T47D (cell line): ENCODE measurements at regions not wholly inside any gene's neighbourhood (a gene's known extent, or its start where the extent isn't known, plus 50 kb on each side); places are given as distances from the start of the nearest gene placed in this dataset.
A peak's percentile ranks its signal among the peaks of the same experiment; 100 is the strongest.

Experiments
- DNase-seq, 2 experiments: peaks; one replicate each; pipeline versions ENCODE4 v3.0.0 to v3.0.0-alpha.2; 2011 to 2012; ENCODE audit warnings: low read depth in 1 of 2, low spot score in 1 of 2
- JUND ChIP-seq: IDR thresholded peaks from 2 replicates; pipeline ENCODE4 v1.6.1; 2012; ENCODE audit warnings: low read depth
- in situ Hi-C: cut with HindIII; loops from 2 replicates; pipeline ENCODE4 v1.10.0; 2016; ENCODE audit warnings: low sequenced_read_pairs, low pct_unique_long_range_greater_than_20kb

- no peak for DNase-seq
- no peak for TF ChIP-seq JUND
- in situ Hi-C loops: no loop called here
Observed at GRCh38 chr6:99092461-99092860, 144.7 kb upstream of the FBXL4 start.

DNA sequence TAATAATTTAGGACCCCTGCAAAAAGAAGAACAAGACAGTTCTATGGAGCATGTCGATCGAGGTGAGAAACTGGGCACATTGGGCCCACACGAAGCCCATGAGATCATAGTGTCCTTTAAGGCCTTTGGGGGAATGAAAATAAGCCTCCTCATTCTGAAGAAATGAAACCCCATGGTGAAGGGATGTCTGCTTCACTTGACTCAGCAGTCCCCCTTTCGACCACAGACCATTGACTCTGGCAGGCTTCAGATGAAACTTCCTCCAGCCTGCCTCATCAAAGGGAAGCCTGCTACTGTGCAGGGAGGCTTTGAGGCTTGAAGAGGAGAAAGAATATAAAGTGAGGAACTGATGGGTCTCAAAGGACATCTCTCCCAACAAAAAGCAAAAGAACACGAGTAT is 144.2 kb upstream of the FBXL4 start:
- no peak for DNase-seq
- TF ChIP-seq JUND: no peak
- in situ Hi-C loops: no loop called here

GRCh38 chr6:99080191-99080590 is 132.4 kb upstream of the FBXL4 start:
- TF ChIP-seq JUND: no peak
- in situ Hi-C loops: no loop called here
- DNase-seq: peak in 1 of 2 experiments; percentile 13

GRCh38 chr6:99079058-99079457 is 131.3 kb upstream of the FBXL4 start:
- no peak for DNase-seq
- in situ Hi-C loops: no loop called here
- no peak for TF ChIP-seq JUND

GRCh38 chr6:99073223-99073622 is 125.5 kb upstream of the FBXL4 start:
- TF ChIP-seq JUND: no peak
- in situ Hi-C loops: no loop called here
- DNase-seq: no peak

GRCh38 chr6:99066044-99066443 is 118.3 kb upstream of the FBXL4 start:
- in situ Hi-C loops: no loop called here
- no peak for DNase-seq
- TF ChIP-seq JUND: no peak

- in situ Hi-C loops: no loop called here
- no peak for DNase-seq
- no peak for TF ChIP-seq JUND
Observed at GRCh38 chr6:99064834-99065233, 117.1 kb upstream of the FBXL4 start.

- DNase-seq: no peak
- in situ Hi-C loops: no loop called here
- TF ChIP-seq JUND: no peak
Observed at GRCh38 chr6:99036672-99037071, 88.9 kb upstream of the FBXL4 start.

DNA sequence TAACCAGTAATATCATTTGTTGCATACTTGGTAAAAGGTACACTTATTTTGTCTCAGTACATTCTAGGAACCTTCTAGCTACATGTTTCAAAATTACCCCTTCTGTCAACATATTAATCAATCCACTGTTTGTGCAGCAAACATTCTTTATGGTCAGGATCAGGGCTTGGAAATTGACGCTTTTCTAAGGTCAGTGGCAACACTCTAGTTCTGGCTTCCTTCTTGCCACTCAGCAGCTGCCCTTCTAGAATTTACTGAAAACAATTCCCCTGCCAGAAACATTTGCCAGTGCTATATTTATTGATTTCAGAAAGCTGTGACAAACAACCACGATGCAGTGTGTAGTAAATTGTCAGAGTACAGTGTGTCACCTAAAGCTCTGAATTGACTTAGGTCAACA is 84.7 kb upstream of the FBXL4 start:
- in situ Hi-C loops: no loop called here
- DNase-seq: no peak

GRCh38 chr6:99031957-99032356 is 84.2 kb upstream of the FBXL4 start:
- no peak for TF ChIP-seq JUND
- DNase-seq: no peak
- in situ Hi-C loops: no loop called here

More for the DNA sequence above, 84.7 kb upstream of the FBXL4 start:
- no peak for TF ChIP-seq JUND

DNA sequence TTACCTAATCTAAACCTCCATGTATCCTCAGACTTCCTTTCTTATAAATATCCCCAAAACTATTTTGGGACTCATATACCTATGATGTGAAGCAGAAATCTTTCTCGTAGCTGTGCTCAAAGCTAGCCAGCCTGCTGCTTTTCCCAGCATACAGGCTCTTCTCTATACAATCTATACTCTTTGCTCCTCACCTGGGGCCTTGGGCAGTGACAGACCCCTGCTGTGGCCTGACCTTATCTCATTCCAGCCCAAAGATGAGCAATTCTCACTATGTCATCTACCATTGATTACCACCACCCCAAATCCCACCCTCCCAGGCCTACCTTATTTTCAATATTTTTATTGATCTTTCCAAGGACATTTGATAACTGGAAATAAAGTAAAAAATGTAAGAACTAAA is 83.2 kb upstream of the FBXL4 start:
- in situ Hi-C loops: no loop called here
- TF ChIP-seq JUND: no peak
- no peak for DNase-seq

DNA sequence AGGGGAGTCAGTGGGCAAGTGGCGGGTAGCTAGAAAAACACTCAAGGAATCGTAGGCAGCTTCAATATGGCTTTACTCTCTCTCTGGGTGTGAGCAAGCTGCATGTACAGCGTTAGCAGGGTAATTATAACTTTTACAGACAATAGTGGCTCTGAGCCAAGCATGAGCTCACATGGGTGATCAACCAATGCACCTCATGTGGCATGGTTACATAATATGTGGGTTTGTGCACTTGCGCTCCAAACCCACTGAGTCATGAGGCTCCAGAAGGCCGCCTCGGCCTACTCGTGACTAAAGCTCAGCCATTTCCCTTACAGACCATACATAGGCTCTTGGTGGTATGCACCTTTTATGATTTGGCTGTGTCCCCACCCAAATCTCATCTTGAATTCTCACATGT is 78.4 kb upstream of the FBXL4 start:
- DNase-seq: peak in 1 of 2 experiments; percentile 35
- in situ Hi-C loops: no loop called here
- no peak for TF ChIP-seq JUND

DNA sequence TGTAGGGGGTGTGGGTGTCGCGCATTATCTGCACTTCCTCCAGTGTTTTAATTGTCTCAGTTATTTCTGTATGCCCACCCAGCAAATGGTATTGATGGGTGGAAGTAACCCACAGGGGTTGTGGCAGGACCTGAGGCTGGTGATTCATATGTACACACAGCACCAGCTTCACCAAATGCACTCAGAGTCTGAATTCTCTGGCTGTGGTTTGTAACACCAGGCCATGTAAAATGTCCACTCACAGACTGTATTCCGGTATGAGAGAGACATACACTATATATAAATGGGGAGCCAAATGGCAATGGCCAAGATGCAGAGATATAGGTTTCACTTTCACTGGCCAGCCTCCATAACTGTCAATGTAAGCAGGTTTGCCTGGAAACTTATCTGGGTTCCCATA is 76.3 kb upstream of the FBXL4 start:
- DNase-seq: no peak
- in situ Hi-C loops: no loop called here
- no peak for TF ChIP-seq JUND

- no peak for TF ChIP-seq JUND
- no peak for DNase-seq
- in situ Hi-C loops: no loop called here
Observed at GRCh38 chr6:99022039-99022609, 74.4 kb upstream of the FBXL4 start.

DNA sequence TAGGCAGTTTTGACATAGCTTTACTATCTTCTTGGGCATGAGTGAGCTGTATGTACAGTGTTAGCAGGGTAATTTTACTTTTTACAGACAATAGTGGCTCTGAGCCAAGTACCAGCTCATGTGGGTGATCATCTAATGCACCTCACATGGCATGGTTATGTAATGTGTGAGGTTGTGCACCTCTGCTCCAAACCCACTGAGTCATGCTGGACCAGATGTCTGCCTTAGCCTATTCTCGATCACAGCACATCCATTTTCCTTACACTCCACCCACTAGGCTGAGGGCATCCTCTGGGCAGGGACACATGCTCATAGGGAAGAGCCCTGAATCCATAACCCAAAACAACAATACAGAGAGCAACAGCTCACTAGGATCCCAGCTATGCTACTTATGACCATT is 71.6 kb upstream of the FBXL4 start:
- TF ChIP-seq JUND: no peak
- no peak for DNase-seq

More for the DNA sequence above, 71.6 kb upstream of the FBXL4 start:
- in situ Hi-C loops: no loop called here
